ENCODE measurements at regions not wholly inside any gene's neighbourhood (a gene's known extent, or its start where the extent isn't known, plus 50 kb on each side); places are given as distances from the start of the nearest gene placed in this dataset.
"Not testable (repeated sequence)": the region's sequence is repeated elsewhere in the genome, so short reads cannot be mapped to it uniquely, and the experiment has no call there.

- DNase-seq: no peak
Observed at GRCh38 chr5:15333091-15333490, 166.9 kb upstream of the FBXL7 start.

GRCh38 chr5:15326932-15327331 lies 173.0 kb upstream of the FBXL7 start:
- no peak for DNase-seq

- no peak for DNase-seq
Observed at GRCh38 chr5:15326471-15326870, 173.5 kb upstream of the FBXL7 start.

- no peak for DNase-seq
Observed at GRCh38 chr5:15322421-15322820, 177.6 kb upstream of the FBXL7 start.

GRCh38 chr5:15321776-15322175 lies 178.2 kb upstream of the FBXL7 start:
- no peak for DNase-seq

DNA sequence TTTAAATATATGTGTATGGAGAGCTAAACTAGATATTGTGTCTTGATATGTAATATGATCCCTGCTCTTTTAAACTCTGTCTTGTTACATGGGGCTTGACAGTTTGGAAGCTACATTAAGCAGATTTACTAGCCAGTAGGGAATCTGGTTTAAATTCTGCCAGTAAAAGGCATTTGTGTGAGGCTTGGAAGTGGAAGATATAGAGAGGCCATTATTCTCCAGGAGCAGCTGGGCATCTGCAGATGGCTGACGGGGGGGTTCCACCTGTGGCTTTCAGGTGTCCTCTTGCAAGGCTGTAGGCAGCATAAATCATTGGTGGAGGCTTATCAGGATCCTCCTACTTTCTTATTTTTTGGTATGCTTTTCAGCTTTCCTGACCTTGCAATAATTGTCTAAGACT lies 179.1 kb upstream of the FBXL7 start:
- no peak for DNase-seq

DNA sequence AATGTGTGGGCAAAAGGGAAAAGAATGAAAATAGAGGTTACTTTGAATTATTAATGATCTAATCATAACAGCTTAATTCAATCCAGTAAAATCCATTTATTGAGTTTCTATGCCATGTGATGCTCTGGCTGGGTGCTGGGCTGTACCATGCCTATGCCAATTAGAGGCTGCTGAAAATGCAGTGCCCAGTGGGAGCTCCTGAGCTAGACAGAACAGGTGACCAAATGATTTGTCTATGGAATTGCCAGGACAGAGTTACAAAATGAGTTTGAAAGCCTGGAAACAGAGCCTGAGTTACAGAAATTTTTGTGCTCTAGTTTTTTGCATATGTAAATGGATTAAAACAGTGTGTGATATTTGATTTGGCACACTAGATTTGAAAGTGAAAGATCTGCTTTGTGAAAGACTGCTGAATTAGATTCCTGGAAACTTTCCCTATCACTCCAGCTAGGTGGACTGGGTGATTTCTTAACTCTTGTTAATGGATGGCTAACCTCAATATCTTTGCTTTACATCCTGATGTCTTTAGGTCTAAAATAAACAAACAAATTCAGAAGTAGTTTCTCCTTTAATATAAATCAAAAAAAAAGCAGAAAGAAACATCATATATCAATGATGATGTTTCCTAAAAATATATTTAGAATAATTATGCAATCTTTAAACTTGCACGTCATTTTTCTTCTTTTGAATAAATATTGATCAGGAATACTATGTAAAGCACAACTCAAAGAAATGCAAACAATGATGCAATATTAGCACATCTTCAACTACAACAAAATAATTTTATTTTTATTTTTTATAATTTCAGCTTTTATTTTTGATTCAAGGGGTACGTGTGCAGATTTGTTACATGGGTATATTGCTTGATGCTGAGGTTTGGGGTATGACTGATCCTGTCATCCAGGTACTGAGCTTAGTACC lies 194.8 kb upstream of the FBXL7 start:
- no peak for DNase-seq

DNA sequence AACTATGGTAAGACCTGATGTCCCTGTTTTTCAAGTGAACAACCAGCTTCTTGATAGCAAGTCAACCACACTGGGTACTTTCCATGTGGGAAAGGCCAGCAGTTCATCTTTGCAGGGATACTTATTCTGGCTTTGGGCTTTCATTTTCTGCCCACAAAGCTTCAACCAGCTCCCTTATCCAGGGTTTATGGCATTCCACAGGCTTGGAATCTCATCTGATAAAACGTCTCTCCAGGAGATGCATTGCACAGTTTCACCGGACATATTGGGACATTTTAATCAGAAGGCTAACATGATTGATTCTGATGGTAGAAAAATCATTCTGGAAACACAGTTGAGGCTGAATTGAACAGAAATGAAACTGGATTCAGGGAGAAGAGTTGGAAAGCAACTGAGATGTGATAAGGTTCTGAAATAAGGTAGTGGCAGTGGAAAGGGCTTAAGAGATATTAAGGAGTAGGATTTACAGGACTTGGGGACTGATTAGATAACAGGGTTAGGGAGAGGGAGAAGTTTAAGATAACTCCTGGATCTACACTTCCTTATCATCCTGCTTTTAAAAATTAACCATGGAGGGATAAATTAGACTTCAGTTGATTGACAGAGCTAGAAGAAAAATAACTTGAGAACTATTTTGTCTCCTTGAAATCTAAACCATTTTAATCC lies 195.8 kb upstream of the FBXL7 start:
- no peak for DNase-seq

DNA sequence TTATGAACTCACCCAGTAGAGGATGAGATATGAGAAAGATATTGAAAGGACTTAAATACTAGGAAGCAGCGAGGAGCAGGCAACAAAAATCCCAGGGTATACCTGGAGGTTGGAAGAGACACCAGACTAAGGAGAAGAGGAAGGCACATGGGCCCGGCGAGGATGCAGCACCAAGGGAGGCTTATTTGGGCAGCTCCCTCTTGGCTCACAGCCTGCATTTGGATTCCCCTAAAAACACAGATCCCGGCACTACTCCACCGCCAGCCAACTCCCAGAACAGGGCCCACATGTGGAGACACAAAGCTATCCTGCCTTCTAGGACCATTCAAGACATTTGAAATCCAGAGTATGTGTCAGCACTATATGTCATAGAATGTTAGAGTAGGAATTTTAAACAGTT lies 199.8 kb upstream of the FBXL7 start:
- no peak for DNase-seq

DNA sequence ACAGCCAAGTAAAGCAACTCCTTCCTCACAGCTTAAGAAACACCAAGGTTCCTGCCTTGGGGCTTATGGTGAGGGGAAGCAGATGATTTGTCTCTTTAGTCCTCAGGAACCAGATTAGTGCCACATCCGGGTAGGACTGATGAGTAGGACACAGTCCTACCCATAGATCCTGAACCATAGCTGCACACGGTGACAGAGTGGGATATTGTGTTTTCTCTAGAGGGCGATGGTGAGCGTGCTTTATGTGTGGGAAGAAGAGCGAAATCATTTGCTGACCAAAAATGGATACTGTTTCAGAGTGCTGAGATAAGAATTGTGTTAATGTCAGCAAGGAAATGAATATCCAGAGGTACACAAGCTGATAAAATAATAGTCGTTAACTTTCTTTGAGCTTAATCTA lies 209.0 kb upstream of the FBXL7 start:
- no peak for DNase-seq

- no peak for DNase-seq
Observed at GRCh38 chr5:15286650-15287049, 213.3 kb upstream of the FBXL7 start.

DNA sequence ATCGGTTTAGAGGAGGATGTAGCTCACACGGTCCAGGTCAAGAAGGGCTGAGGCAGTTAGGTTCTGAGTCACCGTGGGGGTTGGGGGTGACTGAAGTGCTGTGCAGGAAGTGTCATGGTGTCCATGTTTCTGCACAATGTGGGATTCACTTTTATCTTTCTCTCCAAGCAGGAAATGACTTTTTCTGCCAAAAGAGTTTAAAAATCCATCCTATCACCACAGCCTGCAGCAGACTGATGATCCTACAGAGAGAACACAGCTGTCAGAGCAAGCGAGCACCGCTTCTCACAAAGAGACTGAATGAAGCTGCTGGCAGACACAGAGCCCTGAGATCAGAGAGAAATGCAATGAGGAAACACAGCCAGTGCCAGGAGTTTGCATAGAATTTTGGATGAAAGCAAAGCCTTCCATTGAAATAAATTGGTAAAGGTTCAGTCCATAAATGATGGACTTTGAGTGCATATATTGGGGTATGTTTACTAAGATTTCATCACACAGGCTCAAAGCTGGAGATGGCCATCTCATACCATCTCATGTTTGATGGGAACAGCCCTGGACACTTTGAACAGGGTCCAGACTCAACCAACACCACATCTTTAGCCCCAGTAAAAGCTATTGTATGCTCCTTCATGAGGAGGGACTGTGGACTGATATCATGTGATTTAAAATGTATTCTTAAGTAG lies 213.9 kb upstream of the FBXL7 start:
- no peak for DNase-seq

- DNase-seq: no peak
Observed at GRCh38 chr5:15284706-15285105, 215.3 kb upstream of the FBXL7 start.

DNA sequence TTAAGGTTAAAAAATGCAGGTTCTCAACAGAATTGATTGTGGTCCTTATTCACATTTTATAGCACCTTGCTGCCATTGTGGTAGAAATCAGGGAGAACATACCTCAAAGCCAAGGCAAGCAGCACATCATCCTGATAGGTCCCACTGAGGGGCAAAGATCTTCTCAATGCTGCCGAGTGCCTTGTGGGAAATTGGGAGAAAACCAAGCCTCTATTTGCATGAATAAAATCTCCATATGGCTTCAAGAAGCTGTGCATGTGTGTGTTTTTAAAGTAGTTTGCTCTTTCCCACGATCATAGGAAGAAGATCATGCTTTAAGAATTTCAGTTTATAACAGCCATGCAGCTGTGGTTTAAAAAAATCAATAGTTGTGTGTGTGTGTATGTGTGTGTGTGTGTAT lies 216.9 kb upstream of the FBXL7 start:
- no peak for DNase-seq

- no peak for DNase-seq
Observed at GRCh38 chr5:15282611-15283010, 217.4 kb upstream of the FBXL7 start.

- DNase-seq: not testable (repeated sequence)
Observed at GRCh38 chr5:15271596-15271995, 228.4 kb upstream of the FBXL7 start.

- no peak for DNase-seq
Observed at GRCh38 chr5:15267966-15268365, 232.0 kb upstream of the FBXL7 start.

DNA sequence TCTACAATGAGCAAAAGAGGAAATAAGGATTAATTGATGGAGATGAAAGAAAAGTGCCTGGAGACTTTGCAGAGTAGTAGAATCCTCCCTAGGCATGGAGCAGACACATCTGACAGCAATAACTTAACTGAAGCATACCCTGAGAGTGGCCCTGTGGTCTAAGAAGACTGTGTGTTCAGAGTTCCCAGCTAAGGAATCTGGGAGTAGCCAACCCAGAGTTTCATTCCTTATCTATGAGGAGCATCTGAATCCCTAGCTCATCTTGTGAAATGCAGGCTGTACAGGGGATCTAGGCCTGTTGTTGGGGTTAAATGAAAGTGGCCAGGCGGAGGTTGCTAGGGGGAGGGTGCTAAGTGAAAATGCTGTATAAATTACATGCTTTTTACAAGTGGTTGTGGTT lies 233.1 kb upstream of the FBXL7 start:
- no peak for DNase-seq

DNA sequence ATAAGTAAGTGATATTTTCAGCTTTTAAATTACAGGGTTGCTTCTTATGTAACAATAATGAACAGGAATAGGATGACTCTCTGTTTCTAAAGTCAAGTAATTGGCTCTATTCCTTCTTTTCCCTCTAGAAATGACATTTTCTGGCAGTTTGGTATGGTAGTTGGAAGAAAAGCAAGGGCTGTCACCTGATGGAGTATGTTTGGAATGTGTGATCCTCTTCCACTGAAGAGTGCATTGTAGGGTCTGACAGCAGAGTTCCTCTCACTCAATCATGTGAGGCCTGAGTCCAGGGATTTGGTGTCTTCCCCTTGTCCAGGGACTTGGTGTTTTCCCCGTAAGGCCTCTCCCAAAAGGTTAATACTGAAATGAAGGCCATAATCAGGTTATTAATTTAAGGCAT lies 233.8 kb upstream of the FBXL7 start:
- DNase-seq: no peak

DNA sequence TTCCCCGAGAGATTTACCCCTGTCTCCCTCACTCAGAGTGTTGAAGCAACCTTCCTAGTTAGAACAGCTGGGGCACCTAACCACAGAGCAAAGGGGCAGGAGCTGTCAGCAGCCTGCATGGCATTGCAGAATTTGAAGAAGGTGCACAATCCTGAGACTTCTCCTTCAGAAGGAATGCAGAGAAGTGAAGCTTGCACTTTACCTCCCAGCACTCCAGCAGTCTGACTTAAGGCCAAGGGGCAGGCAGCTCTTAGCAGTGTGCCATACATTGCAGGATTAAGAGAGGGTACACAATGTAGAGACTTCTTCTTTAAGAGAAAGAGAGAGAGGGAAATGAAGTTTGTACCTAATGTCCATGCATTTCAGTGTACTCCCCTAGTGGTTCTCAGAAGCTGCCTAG lies 236.0 kb upstream of the FBXL7 start:
- DNase-seq: no peak

DNA sequence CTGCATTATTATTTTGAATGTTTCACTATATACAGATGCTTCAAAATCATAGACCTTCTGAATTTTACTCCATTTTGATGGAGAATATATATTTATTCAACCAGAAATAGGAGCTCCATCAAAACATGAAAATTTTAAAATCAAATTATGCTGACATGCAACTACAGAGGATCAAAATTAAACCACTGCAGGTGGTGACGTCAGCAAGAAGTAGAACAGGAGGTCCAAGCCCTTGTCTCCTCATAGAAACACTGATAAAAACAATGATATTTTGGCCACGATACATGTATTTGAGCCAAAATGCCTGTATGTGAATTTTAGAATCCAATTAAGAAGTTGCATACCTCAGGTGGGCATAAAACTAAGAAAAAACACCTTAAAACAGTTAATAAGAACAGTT lies 236.6 kb upstream of the FBXL7 start:
- no peak for DNase-seq

DNA sequence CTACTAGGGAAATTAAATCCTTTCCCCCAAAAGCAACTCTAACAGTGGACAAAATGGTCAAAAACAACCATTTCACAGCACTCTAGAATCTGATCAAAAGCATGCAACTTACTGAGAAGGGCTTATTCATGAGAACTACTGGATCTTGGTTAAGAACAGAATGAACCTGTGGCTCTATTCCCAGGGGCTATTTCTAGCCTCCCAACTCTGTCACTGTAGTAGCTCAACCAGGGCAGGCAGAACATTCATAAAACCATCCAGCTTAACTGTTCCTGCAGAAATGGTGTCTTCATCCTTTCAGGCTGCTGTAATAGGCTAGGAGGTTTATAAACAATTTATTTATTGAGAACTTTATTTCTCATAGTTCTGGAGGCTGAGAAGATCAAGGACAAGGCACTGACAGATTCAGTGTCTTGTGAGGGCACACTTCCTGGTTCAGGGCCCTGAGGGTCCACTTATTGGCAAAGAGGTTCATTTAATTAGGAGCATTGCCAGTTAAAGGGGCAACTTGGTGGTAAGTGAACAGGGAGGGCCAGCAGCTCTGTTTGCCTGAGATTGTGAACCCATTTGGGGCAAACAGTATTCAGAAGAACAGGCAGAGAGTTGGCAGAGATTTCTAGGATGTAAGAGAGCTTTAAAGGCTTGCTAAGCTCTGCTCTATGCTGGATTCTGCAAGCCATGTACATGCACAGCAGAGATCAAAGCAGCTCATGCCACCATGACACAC lies 238.5 kb upstream of the FBXL7 start:
- DNase-seq: no peak
